ENCODE measurements at regions not wholly inside any gene's neighbourhood (a gene's known extent, or its start where the extent isn't known, plus 50 kb on each side); places are given as distances from the start of the nearest gene placed in this dataset.

DNA sequence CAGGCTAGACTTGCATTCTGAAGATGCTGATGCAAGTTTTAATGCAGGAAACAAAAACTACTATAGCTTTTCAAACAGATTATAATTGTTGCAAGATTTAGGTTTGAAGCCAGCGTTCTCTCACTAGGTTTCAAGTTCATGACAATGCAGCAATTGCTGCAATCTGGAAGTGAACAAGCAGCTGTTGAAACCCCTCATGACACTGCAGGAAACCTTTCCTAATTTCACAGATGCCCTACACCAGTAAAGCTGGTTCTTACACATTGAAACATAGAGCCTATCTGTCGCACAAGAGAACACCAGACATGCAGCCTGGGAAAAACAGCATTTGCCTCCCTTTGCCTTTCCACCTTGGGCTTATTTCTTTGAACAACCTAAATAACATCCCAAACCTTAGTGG lies 1737.2 kb upstream of the MIR17HG start:
- no peak for DNase-seq (ENCODE audit: low read depth in 4 of 4, low spot score in 2 of 4)

DNA sequence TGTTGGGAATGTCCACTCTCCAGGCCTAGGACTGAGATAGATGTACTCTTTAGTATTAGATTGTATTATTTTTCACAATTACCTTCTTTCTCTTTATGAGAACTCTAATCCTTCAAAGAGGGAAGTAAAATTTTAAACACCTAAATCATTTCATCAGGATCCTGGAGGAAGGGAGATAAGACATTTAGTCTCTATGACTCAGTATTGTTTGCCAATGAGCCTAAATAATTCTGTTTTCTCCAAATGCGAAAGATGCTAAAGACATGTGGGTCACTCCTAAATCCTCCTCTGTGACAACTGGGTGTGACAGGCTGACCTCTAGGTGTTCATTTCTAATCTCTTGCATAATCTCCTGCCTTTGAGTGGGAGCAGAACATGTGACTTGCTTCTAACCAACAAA lies 1736.6 kb upstream of the MIR17HG start:
- no peak for DNase-seq (ENCODE audit: low read depth in 4 of 4, low spot score in 2 of 4)

DNA sequence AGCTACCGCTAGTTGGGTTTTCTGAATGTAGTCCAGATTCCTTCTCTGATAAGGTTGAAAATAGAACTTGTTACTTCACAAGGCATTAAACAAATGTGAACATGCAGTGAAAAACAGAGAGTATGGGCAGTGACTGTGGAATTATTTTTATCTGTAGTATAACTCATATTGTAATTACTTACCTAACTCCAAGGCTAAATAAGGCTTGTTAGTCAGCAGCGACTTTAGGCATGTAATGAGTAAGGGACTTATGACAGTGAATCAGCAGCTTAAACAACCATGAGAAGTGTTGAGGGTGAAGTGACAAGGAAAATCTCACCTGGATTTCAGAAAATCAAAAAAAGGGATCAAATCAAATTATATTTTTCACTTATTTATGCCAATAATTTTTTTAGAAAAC lies 1719.5 kb upstream of the MIR17HG start:
- DNase-seq (ENCODE audit: low read depth in 4 of 4, low spot score in 2 of 4) = no peak

DNA sequence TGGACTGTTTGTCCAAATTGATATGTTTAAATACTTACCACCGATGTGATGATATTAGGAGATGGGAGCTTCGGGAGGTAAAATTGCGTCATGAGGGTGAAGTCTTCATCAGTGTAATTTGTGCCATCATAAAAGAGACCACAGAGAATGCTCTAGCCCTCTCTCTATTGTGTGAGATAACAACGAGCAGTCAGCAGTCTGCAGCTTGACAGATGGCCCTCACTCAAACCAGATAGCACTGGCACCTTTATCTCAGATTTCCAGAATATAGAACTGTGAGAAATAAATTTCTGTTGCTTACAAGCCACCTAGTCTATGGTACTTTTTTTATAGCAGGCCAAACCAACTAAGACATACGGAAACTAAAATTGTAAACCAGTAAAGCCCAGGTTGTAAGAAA lies 1718.9 kb upstream of the MIR17HG start:
- DNase-seq (ENCODE audit: low read depth in 4 of 4, low spot score in 2 of 4) = no peak

DNA sequence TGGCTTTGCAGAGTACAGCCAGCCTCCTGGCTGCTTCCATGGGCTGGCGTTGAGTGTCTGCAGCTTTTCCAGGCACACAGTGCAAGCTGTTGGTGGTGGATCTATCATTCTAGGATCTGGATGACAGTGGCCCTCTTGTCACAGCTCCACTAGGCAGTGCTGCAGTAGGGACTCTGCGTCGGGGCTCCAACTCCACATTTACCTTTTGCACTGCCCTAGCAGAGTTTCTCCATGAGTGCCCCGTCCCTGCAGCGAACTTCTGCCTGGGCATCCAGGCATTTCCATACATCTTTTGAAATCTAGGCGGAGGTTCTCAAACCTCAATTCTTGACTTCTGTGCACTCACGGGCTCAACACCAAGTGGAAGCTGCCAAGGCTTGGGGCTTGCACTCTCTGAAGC lies 1697.3 kb upstream of the MIR17HG start:
- DNase-seq (ENCODE audit: low read depth in 4 of 4, low spot score in 2 of 4) = no peak

DNA sequence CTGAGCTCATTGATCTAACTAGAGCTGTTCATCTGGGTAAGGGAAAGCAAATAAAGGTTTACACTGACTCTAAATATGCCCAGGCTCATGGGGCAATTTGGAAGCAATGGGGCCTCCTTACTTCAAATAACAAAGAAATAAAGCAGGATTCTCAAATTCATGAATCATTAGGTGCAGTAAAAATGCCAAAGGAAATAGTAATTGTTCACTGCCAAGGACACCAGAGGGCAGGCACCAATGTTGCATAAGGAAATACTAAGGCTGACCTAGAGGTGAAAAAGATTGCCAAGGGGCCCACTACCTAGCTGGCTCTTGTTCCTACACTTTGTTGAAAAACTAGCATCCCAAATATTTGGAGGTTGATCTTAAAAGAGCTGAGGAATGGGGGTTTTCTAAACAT lies 1686.7 kb upstream of the MIR17HG start:
- DNase-seq (ENCODE audit: low read depth in 4 of 4, low spot score in 2 of 4) = no peak

DNA sequence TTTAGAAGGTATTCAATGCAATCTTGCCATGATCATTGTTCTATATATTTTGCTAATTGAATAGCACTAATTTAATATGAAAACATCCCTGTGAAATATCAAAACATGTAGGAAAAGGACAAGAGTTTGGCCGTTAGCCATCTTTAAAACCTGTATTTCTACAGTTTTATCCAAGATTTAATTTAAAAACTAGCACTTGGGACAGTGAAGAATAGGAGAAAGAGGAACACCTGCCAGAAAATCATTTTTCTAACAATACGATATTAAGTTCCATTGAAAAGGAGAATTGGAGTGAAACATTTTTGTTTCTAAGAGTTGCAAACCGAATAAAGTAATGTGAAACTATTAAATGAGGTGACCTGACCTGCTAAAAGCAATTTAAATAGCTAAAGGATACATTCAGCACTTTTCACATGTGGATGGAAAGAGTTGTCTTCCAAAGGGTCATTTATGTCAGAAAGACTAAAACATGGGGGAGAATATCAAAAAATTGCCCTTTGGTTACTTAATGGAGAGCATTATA lies 1673.6 kb upstream of the MIR17HG start:
- no peak for DNase-seq (ENCODE audit: low read depth in 4 of 4, low spot score in 2 of 4)

DNA sequence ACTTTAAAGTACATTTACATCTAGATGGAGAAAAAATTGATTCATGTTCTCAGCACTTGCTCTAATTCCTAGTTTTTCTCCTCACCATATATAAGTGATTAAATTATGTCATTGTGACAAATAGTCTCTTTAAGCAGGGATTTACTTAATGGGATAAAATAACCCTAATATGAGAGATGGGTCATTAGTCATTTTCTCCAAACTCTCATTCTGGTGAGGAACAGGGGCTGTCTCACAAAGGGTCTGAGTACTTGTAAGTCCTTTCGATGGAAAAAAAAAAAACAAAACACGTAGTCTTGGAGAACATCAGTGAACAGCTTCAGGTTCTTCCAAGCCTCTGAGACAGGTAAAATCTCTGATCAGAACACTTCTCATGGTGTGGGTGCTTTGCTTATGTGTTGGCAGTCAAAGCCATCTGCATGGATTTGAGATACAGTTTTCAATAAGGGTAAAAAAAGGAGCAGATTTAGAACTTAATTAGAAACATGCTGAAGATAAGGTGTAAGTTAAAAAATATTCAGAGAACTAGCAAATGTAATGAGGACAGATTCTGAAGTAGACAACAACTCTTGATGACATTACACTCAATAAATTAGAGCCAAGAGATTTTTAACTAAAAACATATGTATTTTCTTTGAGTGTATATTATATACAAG lies 1668.9 kb upstream of the MIR17HG start:
- no peak for DNase-seq (ENCODE audit: low read depth in 4 of 4, low spot score in 2 of 4)

DNA sequence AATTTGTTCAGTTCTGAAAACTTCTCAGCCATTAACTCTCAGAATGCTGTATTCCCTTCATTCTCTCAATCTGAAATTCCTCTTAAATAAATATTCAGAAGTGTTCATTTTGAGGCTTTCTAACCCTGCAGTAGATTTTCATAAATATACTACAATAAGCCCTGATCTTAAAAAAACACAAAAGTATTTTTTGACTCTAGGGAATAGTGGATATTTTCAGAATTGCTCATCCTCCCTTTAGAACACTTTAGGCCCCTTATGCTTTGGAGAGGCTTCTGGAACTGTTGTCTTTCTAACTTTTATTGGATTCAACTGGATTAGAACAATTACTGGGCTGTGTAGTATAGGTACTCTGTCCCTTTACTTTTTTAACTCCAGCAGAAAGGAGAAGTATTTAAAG lies 1662.6 kb upstream of the MIR17HG start:
- no peak for DNase-seq (ENCODE audit: low read depth in 4 of 4, low spot score in 2 of 4)

DNA sequence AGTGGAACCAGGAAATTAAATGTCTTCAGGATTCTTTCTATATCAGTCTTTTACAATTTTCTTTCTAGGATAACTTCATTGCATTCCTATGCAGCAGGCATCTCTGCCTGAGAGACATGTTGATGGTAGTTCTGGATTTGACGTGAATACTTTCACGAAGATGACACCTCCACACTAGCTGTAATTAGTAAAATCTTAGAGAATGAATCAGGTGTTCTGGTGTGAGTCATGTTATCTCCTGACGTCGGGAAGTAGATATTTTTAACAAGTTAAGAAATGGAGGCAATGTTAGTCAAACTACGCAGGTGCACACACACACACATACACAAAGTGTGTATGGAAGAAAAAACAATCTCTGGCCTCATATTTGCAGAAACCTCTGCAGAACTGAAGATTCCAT lies 1661.3 kb upstream of the MIR17HG start:
- no peak for DNase-seq (ENCODE audit: low read depth in 4 of 4, low spot score in 2 of 4)

DNA sequence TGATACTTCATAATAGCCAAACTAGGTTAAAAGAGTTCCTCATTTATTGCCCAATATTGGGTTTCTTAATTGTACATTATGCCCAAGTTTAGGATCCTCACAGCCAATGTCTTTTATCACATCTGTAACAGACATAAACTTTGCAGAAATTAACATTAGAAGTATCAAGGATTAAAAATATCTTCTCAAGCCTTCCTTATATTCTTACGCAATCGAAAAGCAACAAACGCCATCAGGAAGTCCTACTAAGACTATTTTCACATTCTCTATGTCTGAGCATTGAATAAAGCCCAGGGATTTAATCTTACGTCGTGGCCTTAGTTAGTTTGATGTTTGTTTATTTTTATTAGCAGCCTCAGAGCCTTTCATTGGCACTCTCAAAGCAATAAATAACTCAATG lies 1660.4 kb upstream of the MIR17HG start:
- no peak for DNase-seq (ENCODE audit: low read depth in 4 of 4, low spot score in 2 of 4)

DNA sequence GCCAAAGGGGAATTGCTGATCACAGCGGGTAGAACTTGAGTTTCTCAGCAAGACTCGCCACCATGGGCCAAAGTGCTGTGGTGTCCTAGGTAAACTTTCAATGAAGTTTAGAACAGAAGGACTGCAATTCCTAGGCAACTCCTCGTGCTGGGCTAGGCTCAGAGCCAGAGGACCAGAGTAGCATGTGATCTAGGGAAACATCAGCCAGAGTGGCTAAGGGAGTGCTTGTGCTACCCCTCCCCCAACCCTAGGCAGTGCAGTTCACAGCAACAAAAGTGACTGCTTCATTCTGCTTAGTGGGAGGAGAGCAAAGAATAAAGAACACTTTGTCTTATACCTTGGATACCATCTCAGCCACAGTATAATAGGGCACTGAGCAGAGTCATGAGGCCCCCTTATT lies 1658.6 kb upstream of the MIR17HG start:
- no peak for DNase-seq (ENCODE audit: low read depth in 4 of 4, low spot score in 2 of 4)

DNA sequence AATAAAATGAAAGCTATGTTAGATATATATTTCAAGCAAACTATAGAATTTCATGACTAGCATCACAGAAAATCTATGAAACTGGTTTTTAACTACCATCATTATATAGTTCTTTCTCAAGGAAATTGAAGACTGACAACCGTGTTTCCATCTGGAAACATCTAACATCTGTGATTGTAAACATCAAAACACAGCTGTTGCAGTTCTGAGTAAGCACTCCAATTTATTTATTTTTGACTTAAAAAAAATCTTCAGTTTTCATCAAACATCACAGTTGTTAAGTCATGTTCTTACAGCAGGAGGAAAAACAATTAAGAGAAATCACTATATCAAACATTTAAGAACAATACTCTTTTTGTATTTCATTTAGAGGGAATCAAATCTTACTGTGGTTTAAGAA lies 1653.0 kb upstream of the MIR17HG start:
- no peak for DNase-seq (ENCODE audit: low read depth in 4 of 4, low spot score in 2 of 4)

DNA sequence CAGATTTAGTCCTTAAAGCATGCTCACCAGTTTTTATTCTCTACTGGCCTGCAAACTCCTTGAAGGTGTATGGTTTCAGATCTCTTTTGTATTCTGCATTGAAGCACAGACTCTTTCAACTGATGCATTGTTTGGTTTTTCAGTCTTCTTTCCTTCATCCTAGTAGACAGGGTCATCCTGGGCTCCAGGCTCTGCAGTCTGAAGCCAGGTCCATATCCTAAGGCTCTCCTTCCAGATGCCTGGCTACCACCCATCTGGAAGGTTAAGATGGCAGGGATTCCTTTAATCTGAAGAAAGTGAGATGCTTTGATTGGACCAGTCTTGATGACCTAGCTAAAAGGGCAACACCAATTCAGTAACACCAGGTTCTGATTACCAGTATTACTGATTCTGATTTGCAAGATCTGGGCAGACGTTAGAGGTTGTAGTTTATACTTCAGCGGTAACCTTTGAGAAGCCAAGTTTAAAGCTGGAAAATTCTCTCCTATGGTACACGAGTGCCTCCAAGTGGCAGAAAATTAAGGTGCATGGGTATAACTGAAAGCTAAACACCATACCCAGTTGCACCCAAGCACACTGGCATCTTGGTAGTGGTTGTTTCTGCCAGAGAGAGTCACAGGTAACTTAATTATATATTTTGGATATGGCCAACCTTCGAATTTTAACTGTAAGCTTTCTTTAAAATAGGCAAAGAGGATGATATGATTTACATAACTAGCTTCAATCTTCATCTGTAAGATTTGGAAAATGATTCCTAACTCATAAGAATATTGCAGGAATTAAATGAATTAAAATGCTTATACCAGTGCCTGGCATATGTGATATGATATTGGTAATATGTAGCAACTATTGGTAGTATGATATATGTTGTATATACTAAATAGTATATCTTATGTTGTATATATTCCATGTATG lies 1651.9 kb upstream of the MIR17HG start:
- peak; percentile 21 to 37 (median 22) for DNase-seq (ENCODE audit: low read depth in 4 of 4, low spot score in 2 of 4)

DNA sequence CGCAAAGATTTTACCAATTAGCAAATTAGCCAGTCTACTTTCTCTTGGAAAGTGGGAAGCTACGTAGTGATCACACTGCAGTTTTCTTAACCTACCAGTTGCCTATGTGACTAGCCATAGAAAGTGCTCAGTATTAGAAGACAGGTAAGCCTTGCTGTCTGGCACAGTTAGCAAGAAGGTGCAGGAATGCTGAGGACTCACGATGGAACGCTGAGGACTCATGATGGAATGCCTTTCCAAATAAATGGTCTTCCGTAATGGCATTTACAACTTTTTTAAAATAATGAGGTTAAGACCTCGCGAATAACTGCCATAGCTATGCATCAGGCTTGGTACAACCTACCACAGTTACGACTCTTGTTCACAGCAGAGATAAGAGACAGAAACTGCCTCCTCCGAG lies 1645.6 kb upstream of the MIR17HG start:
- no peak for DNase-seq (ENCODE audit: low read depth in 4 of 4, low spot score in 2 of 4)

DNA sequence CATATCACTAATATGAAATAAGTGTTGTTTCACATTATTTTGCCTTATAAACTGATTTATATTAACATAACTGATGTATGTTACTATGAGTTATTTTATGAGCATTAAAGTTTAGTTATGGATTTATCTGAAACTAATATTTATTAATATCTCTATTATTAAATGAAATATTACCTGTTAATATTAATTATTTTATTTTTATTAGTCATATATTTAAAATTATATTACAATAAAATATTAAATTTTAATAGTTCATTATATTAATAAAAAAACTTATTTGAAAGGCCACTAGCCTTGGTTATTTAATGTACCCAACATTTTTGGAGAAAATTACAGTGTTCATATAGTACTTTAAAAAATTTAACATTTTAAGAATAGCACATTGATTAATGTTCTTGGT lies 1643.4 kb upstream of the MIR17HG start:
- DNase-seq (ENCODE audit: low read depth in 4 of 4, low spot score in 2 of 4) = no peak

DNA sequence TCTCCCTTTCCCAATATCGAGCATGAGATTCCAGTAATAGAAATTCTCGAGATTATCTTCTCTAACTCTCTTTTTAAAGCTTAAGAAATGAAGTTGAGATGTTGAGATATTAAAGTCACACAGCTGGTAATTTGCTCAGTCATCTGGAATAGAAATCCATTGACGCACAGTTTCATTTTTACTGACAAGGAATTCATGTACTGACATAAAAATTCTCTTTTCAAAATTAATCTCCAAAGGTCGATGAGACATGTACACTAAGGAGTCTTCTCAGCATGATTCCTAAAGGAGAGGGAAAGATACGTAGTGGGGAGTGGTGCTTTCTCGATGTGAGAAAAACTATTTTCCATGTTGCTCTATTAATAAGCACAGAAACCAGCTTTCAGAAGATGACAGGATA lies 1639.5 kb upstream of the MIR17HG start:
- no peak for DNase-seq (ENCODE audit: low read depth in 4 of 4, low spot score in 2 of 4)

DNA sequence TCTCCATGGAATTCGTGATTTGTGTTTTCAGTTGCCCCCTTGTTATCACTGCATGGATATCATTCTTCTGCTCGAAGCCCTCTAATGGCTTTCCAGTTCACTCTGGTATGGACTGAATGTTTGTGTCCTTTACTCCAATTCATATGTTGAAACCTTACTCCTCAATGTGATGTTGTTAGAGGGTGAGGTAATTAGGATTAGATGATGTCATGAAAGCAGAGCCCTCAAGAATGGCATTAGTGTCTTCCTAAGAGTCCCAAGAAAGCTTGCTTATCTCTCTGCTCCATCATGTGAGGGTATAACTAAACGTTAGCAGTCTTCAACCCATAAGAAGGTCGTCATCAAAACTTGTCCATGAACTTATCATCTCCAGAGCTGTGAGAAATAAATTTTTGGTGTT lies 1626.3 kb upstream of the MIR17HG start:
- DNase-seq (ENCODE audit: low read depth in 4 of 4, low spot score in 2 of 4) = no peak

DNA sequence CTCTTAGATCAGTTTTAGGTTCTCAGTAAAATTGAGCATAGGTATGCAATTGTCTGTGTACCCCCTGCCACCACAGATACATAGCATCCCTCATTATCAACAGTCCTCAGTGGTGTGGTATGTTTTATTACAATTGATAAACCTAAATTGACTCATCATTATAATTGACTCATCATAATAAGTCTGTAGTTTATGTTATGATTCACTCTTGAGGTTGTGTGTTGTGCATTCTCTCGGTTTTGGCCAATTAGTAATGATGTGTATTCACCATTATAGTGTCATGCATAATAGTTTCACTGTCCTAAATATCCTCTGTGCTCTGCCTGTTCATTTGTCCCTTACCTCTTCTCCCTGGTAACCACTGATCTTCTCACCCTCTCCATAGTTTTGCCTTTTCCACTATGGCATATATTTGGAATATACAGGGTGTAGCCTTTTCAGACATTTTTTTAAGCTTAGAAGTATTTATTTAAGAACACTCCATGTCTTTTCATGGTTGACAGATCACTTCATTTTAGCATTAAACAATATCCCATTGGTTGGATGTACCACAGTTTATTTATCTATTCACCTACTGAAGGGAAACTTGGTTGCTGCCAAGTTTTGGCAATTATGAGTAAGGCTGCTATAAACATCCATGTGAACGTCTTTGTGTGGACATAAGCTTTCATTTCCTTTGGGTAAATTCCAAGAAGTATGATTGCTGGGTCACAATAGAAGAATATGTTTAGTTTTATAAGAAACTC lies 1620.6 kb upstream of the MIR17HG start:
- no peak for DNase-seq (ENCODE audit: low read depth in 4 of 4, low spot score in 2 of 4)

DNA sequence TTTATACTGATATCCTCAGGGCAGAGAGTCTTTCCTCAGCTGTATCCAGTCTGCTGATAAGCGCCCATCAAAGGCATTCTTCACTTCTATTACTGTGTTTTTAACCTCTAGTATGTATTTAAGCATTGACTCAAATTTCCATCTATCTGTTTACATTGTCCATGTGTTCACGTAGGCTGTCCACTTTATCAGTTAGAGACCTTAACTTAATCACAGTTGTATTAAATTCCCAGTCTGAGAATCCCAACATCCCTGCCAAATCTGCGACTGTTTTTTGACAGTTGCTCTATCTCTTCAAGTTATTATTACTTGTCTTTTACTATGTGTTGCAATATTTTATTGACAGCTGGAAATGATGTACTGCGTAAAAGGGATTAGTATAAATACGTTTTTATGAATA lies 1613.7 kb upstream of the MIR17HG start:
- no peak for DNase-seq (ENCODE audit: low read depth in 4 of 4, low spot score in 2 of 4)

DNA sequence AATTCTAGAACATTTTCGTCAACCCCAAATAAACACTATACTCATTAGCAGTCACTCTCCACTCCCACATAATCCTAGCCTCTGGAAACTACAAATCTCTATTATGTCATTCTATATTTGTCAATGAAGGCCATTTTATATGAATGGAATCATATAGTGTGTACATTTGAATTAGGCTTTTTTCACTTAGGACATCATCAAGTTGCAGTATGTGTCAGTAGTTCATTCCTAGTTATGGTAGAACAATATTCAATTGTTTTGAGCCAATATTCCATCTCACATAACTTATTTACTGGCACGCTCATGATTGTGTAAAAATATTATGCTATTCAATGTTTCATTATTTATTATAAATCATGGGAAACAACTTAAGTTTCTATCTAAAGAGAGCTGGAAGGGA lies 1610.4 kb upstream of the MIR17HG start:
- no peak for DNase-seq (ENCODE audit: low read depth in 4 of 4, low spot score in 2 of 4)

All from left renal cortex interstitium (tissue), 4 donors.